22Rv1 (cell line): ENCODE measurements at regions not wholly inside any gene's neighbourhood (a gene's known extent, or its start where the extent isn't known, plus 50 kb on each side); places are given as distances from the start of the nearest gene placed in this dataset.

ENCODE experiments used
- H3K27ac ChIP-seq: fragments of 450-650 bp; 2 replicates; pipeline ENCODE4 v1.5.1; 2017
- ZFX ChIP-seq: fragments of 450-650 bp; IDR thresholded peaks from 2 replicates; pipeline ENCODE4 v1.6.1; 2017; ENCODE audit warnings: antibody characterized with exemption, borderline replicate concordance
- TF ChIP-seq, protein P1 (sequence below): fragments of 450-650 bp; IDR thresholded peaks from 2 replicates; pipeline ENCODE4 v1.5.1; 2017; ENCODE audit warnings: mild to moderate bottlenecking

DNA sequence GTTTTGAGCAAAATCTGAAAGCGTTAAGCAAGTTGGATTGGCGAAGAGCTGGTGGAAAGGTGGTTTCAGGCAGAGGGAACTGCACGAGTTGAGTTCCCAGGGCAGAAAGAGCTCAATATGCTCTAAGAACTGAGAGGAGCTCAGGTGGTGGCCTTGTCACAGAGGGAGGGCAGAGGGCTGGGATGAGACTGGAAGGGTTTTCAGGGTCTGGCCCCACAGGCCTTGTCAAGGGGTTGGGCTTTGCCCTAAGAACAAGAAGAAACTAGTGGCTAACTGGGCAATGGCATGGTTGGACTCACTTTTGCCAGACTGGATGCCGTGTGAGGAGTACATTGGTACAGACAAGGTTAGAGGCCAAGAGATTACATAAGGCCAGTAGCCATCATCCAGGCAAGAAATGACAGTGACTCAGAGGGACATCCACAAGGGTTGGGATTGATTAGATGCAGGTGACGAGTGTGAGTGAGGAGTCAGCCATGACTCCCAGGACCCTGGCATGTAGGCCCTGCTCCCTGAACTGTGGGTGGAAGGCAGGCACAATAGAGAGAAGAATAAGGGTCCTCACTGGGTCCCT, 75.1 kb upstream of the SMIM23 start:
- TF ChIP-seq ZFX, result no peak
- H3K27ac ChIP-seq, result no peak overlapping the region

DNA sequence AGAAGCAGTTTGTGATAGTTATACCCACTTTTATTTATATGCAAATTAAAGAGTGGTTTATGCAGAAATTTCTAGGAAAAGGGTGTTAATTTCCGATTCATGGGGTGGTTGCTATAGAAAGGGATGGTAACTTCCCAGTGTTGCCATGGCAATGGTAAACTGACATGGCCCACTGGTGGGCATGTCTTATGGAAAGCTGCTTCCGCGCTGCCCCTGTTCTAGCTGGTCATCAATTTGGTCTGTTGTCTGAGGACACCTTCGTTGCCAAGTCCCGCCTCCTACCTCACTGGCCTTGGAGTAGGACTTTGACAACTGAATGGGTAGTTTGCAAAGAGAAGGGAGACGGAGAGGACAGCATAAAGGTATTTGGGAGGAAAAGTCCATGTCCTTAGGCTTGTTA, 74.0 kb upstream of the SMIM23 start:
- TF ChIP-seq, protein P1, sequence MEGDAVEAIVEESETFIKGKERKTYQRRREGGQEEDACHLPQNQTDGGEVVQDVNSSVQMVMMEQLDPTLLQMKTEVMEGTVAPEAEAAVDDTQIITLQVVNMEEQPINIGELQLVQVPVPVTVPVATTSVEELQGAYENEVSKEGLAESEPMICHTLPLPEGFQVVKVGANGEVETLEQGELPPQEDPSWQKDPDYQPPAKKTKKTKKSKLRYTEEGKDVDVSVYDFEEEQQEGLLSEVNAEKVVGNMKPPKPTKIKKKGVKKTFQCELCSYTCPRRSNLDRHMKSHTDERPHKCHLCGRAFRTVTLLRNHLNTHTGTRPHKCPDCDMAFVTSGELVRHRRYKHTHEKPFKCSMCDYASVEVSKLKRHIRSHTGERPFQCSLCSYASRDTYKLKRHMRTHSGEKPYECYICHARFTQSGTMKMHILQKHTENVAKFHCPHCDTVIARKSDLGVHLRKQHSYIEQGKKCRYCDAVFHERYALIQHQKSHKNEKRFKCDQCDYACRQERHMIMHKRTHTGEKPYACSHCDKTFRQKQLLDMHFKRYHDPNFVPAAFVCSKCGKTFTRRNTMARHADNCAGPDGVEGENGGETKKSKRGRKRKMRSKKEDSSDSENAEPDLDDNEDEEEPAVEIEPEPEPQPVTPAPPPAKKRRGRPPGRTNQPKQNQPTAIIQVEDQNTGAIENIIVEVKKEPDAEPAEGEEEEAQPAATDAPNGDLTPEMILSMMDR, result no peak
- TF ChIP-seq ZFX, result no peak
- no peak overlapping the region for H3K27ac ChIP-seq

DNA sequence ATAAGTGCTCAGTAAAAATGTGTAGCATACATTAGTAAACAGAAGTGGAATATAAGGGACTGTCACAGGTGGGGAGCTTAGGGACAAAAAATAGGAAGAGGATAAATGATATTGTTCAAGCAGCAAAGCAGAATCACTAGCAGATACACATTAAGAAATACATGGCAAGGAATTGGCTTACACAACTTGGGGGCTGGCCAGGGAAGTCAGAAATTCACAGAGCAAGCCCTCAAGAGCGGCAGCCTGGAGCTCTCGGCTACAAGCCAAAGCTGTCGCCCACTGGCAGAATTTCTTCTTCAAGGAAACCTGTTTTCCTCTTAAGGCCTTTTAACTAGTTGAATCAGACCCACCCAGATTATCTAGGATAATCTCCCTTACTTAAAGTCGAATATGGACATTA, 73.0 kb upstream of the SMIM23 start:
- TF ChIP-seq, protein P1, result no peak
- no peak for TF ChIP-seq ZFX
- no peak overlapping the region for H3K27ac ChIP-seq

DNA sequence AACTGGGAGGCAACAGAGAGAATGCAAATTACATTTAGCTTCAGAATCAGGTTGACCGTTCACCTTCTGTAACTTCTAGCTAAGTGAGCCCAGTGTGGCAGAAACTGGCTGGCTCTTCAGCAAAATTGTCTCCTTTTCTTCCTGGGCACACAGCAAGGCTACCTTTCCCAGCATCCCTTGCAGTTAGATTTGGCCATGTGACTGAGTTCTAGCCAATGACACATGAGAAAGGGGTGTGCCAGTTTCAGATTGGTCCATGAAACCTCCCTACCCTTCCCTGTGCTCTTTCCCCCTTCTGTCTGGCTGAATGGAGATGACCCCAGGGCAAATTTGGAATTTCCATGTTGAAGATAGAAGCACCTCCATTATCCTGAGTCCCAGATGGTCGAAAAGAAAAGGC, 72.5 kb upstream of the SMIM23 start:
- TF ChIP-seq, protein P1, result no peak
- no peak for TF ChIP-seq ZFX
- H3K27ac ChIP-seq, result no peak overlapping the region

DNA sequence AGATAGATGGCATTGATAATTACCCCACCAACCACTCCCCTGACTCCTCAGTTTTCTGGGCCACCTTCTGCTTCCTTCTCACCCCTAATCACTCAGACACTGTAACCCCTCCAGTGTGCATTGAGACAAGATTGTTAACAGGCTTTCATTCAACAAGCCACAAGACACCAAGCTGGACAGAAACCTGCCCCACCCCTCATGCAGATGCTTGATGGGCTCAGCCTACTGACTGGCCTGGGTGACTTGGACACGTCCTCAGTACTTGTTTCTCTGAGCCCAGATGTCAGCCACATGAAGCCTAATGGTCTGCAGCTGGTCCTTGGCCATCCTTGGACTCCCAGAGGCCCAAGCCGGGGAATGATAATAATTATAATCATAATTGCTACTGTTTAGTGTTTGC, 71.4 kb upstream of the SMIM23 start:
- TF ChIP-seq ZFX, result no peak
- TF ChIP-seq, protein P1, result no peak
- H3K27ac ChIP-seq, result no peak overlapping the region

DNA sequence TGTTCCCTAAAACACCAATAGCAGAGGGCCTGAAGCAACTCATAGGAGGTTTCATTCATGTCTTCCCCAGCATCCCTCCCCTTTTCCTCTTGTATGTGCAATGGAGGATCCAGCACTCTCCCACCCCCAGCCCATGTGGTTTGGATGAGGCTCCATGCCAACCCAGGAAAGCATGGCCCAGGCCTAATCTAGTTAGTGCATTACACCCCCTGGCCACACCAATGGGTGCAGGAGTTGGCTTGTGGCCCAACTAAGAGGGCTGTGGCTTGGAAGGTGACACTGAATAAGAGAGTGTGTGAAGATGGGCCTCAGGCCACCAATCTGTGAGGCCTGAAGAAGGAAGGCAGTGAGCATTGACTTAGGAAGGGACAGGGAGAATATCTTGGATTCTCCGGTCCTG, 70.8 kb upstream of the SMIM23 start:
- H3K27ac ChIP-seq, result no peak overlapping the region
- TF ChIP-seq ZFX, result no peak
- TF ChIP-seq, protein P1, result no peak

DNA sequence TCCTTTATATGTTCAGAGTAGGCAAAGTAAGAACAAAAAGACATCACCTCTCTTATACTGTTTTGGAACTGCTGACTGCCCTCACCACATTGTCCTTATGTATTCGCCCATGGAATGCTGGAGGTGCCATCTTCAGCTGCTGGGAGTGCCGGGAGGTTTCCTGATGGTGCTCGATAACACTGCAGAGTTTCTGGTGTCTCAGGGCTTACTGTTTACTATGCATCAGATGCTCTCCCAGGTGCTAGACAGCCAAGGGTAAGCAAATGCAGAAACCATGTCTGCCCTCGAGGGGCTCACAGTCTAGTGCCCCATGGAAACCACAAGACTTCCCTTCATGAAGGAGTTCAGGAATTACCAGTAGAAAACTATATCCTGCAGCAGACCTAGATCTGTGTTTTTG, 70.1 kb upstream of the SMIM23 start:
- TF ChIP-seq, protein P1, result no peak
- no peak for TF ChIP-seq ZFX

DNA sequence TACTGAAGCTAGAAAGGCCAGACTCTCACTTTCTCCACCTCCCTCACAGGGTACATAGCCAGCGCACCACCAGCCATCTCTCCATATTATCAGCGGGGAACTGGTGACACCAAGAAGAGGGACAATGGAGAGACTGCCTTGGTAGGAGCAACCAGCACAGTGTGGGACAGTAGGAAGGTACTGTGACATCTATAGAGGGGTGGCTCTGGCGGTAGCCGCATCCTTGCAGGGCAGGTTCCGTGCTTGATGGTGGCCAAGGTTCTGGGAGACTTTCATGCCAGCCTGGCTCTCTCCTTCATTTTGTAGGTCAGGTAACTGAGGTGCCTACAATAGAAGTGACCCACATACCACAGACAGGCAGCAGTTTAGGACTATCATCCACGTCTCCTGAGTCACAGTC, 65.5 kb upstream of the SMIM23 start:
- no peak for TF ChIP-seq ZFX
- TF ChIP-seq, protein P1, result no peak
- H3K27ac ChIP-seq, result no peak overlapping the region

More for the DNA sequence above, 70.1 kb upstream of the SMIM23 start:
- no peak overlapping the region for H3K27ac ChIP-seq
